GM19025 (cell line): ENCODE measurements at regions not wholly inside any gene's neighbourhood (a gene's known extent, or its start where the extent isn't known, plus 50 kb on each side); places are given as distances from the start of the nearest gene placed in this dataset.
"Not testable (repeated sequence)": the region's sequence is repeated elsewhere in the genome, so short reads cannot be mapped to it uniquely, and the experiment has no call there.

ENCODE experiments used
- ATAC-seq: cut with Tn5 transposase; IDR thresholded peaks from one replicate; pipeline ENCODE4 v1.9.1; 2021; ENCODE audit warnings: mild to moderate bottlenecking, low read depth, moderate library complexity; ENCODE audit not compliant: unreplicated experiment

- no peak for ATAC-seq
These were observed 936.5 kb upstream of the ADGRB3 start for GRCh38 chr6:67698534-67698933.

GRCh38 chr6:67694127-67694526 lies 941.0 kb upstream of the ADGRB3 start:
- ATAC-seq, result no peak

GRCh38 chr6:67689329-67689728 lies 945.8 kb upstream of the ADGRB3 start:
- ATAC-seq, result no peak

GRCh38 chr6:67687396-67687795 lies 947.7 kb upstream of the ADGRB3 start:
- ATAC-seq, result no peak

- not testable (repeated sequence) for ATAC-seq
These were observed 948.9 kb upstream of the ADGRB3 start for GRCh38 chr6:67686225-67686624.

- ATAC-seq, result no peak
These were observed 951.1 kb upstream of the ADGRB3 start for GRCh38 chr6:67683960-67684359.

GRCh38 chr6:67680297-67680932 lies 954.7 kb upstream of the ADGRB3 start:
- ATAC-seq, result no peak

- ATAC-seq, result no peak
These were observed 955.4 kb upstream of the ADGRB3 start for GRCh38 chr6:67679566-67680296.

- ATAC-seq, result no peak
These were observed 958.2 kb upstream of the ADGRB3 start for GRCh38 chr6:67676892-67677291.

- ATAC-seq, result no peak
These were observed 967.3 kb upstream of the ADGRB3 start for GRCh38 chr6:67667637-67668422.

- ATAC-seq, result no peak
These were observed 968.7 kb upstream of the ADGRB3 start for GRCh38 chr6:67666177-67666964.

- ATAC-seq, result no peak
These were observed 970.1 kb upstream of the ADGRB3 start for GRCh38 chr6:67664942-67665341.

- ATAC-seq, result no peak
These were observed 971.8 kb upstream of the ADGRB3 start for GRCh38 chr6:67663105-67663895.

GRCh38 chr6:67653561-67653960 lies 981.5 kb upstream of the ADGRB3 start:
- ATAC-seq, result no peak

GRCh38 chr6:67646550-67646949 lies 988.5 kb upstream of the ADGRB3 start:
- ATAC-seq, result no peak

- ATAC-seq, result no peak
These were observed 991.8 kb upstream of the ADGRB3 start for GRCh38 chr6:67643281-67643680.

- no peak for ATAC-seq
These were observed 992.5 kb upstream of the ADGRB3 start for GRCh38 chr6:67642582-67642981.

GRCh38 chr6:67640484-67640883 lies 994.6 kb upstream of the ADGRB3 start:
- ATAC-seq, result no peak

- no peak for ATAC-seq
These were observed 995.9 kb upstream of the ADGRB3 start for GRCh38 chr6:67639161-67639560.

GRCh38 chr6:67634199-67634598 lies 1000.9 kb upstream of the ADGRB3 start:
- no peak for ATAC-seq
